IPS-18a (cell line): ENCODE measurements at regions not wholly inside any gene's neighbourhood (a gene's known extent, or its start where the extent isn't known, plus 50 kb on each side); places are given as distances from the start of the nearest gene placed in this dataset.
"Not testable (repeated sequence)": the region's sequence is repeated elsewhere in the genome, so short reads cannot be mapped to it uniquely, and the experiment has no call there.

Source experiments
- H3K27ac ChIP-seq: one replicate; pipeline ENCODE4 v1.5.1; 2013; ENCODE audit warnings: low read length
- H3K27me3 ChIP-seq: one replicate; pipeline ENCODE4 v1.6.1; 2013; ENCODE audit warnings: mild to moderate bottlenecking, low read length; ENCODE audit not compliant: control insufficient read depth, insufficient read depth
- H3K36me3 ChIP-seq: one replicate; pipeline ENCODE4 v1.6.1; 2013; ENCODE audit warnings: low read depth, low read length; ENCODE audit not compliant: control insufficient read depth
- H3K4me1 ChIP-seq: one replicate; pipeline ENCODE4 v1.6.1; 2013; ENCODE audit warnings: low read depth, low read length; ENCODE audit not compliant: control insufficient read depth
- H3K4me3 ChIP-seq: one replicate; pipeline ENCODE4 v1.5.1; 2013; ENCODE audit warnings: low read length
- H3K9ac ChIP-seq: one replicate; pipeline ENCODE4 v1.6.1; 2013; ENCODE audit warnings: mild to moderate bottlenecking, low read length, moderate library complexity
- H3K9me3 ChIP-seq: one replicate; pipeline ENCODE4 v1.6.1; 2013; ENCODE audit warnings: low read depth, low read length; ENCODE audit not compliant: control insufficient read depth

GRCh38 chr3:191566469-191566868 lies 105.5 kb downstream of the PYDC2 start:
- Histone ChIP-seq H3K27me3 (no peaks in the 10 kb centered on the region), H3K4me1 (no peaks in the 10 kb centered on the region), H3K9me3 (no peaks in the 10 kb centered on the region), H3K27ac (no peak overlapping the region), H3K36me3 (no peaks in the 10 kb centered on the region), H3K4me3 (no peak overlapping the region), H3K9ac (no peak overlapping the region)

GRCh38 chr3:191568206-191568605 lies 107.2 kb downstream of the PYDC2 start:
- no peak overlapping the region for H3K4me3 ChIP-seq

GRCh38 chr3:191592105-191592504 lies 131.1 kb downstream of the PYDC2 start:
- no peak overlapping the region for H3K9ac ChIP-seq
- H3K4me1 ChIP-seq = no peaks in the 10 kb centered on the region
- H3K27me3 ChIP-seq = no peaks in the 10 kb centered on the region
- H3K27ac ChIP-seq = no peak overlapping the region
- no peaks in the 10 kb centered on the region for H3K9me3 ChIP-seq
- no peak overlapping the region for H3K4me3 ChIP-seq
- H3K36me3 ChIP-seq = no peaks in the 10 kb centered on the region

More at GRCh38 chr3:191568206-191568605, 107.2 kb downstream of the PYDC2 start:
- no peaks in the 10 kb centered on the region for H3K36me3 ChIP-seq
- H3K27me3 ChIP-seq = no peaks in the 10 kb centered on the region
- no peaks in the 10 kb centered on the region for H3K4me1 ChIP-seq
- H3K27ac ChIP-seq = no peak overlapping the region
- H3K9ac ChIP-seq = no peak overlapping the region
- H3K9me3 ChIP-seq = no peaks in the 10 kb centered on the region

- Histone ChIP-seq H3K4me3 (no peak overlapping the region), H3K9ac (no peak overlapping the region), H3K36me3 (no peaks in the 10 kb centered on the region), H3K27ac (no peak overlapping the region), H3K4me1 (no peaks in the 10 kb centered on the region), H3K27me3 (no peaks in the 10 kb centered on the region), H3K9me3 (no peaks in the 10 kb centered on the region)
These were observed 132.5 kb downstream of the PYDC2 start for GRCh38 chr3:191593486-191593885.

GRCh38 chr3:191615511-191615910 lies 154.5 kb downstream of the PYDC2 start:
- H3K27ac ChIP-seq, H3K4me3 ChIP-seq, H3K4me1 ChIP-seq, H3K9ac ChIP-seq, H3K36me3 ChIP-seq, H3K27me3 ChIP-seq, H3K9me3 ChIP-seq: not testable (repeated sequence)

GRCh38 chr3:191624299-191624698 lies 163.3 kb downstream of the PYDC2 start:
- no peaks in the 10 kb centered on the region for H3K4me1 ChIP-seq
- no peaks in the 10 kb centered on the region for H3K36me3 ChIP-seq
- no peaks in the 10 kb centered on the region for H3K27me3 ChIP-seq

GRCh38 chr3:191627064-191627463 lies 166.1 kb downstream of the PYDC2 start:
- Histone ChIP-seq H3K27me3 (no peaks in the 10 kb centered on the region), H3K4me3 (no peak overlapping the region), H3K9ac (no peak overlapping the region), H3K36me3 (no peaks in the 10 kb centered on the region), H3K4me1 (no peaks in the 10 kb centered on the region), H3K9me3 (no peaks in the 10 kb centered on the region), H3K27ac (no peak overlapping the region)

More at GRCh38 chr3:191624299-191624698, 163.3 kb downstream of the PYDC2 start:
- Histone ChIP-seq H3K9me3 (no peaks in the 10 kb centered on the region), H3K27ac (no peak overlapping the region), H3K9ac (no peak overlapping the region), H3K4me3 (no peak overlapping the region)

GRCh38 chr3:191628571-191628970 lies 167.6 kb downstream of the PYDC2 start:
- H3K36me3 ChIP-seq = no peaks in the 10 kb centered on the region
- no peaks in the 10 kb centered on the region for H3K27me3 ChIP-seq

GRCh38 chr3:191631496-191631895 lies 170.5 kb downstream of the PYDC2 start:
- Histone ChIP-seq H3K36me3 (no peaks in the 10 kb centered on the region), H3K27me3 (no peaks in the 10 kb centered on the region), H3K4me1 (no peaks in the 10 kb centered on the region), H3K9ac (no peak overlapping the region), H3K4me3 (no peak overlapping the region), H3K27ac (no peak overlapping the region), H3K9me3 (no peaks in the 10 kb centered on the region)

More at GRCh38 chr3:191628571-191628970, 167.6 kb downstream of the PYDC2 start:
- no peak overlapping the region for H3K4me3 ChIP-seq
- no peaks in the 10 kb centered on the region for H3K9me3 ChIP-seq
- H3K9ac ChIP-seq = no peak overlapping the region
- no peak overlapping the region for H3K27ac ChIP-seq
- no peaks in the 10 kb centered on the region for H3K4me1 ChIP-seq

- Histone ChIP-seq H3K36me3 (no peaks in the 10 kb centered on the region), H3K4me1 (no peaks in the 10 kb centered on the region), H3K27ac (no peak overlapping the region), H3K4me3 (no peak overlapping the region), H3K9me3 (no peaks in the 10 kb centered on the region), H3K27me3 (no peaks in the 10 kb centered on the region), H3K9ac (no peak overlapping the region)
These were observed 173.9 kb downstream of the PYDC2 start for GRCh38 chr3:191634902-191635301.

GRCh38 chr3:191637611-191638010 lies 176.6 kb downstream of the PYDC2 start:
- no peaks in the 10 kb centered on the region for H3K4me1 ChIP-seq
- no peaks in the 10 kb centered on the region for H3K9me3 ChIP-seq
- no peak overlapping the region for H3K27ac ChIP-seq
- H3K4me3 ChIP-seq = no peak overlapping the region
- no peaks in the 10 kb centered on the region for H3K27me3 ChIP-seq
- no peak overlapping the region for H3K9ac ChIP-seq
- H3K36me3 ChIP-seq = no peaks in the 10 kb centered on the region

GRCh38 chr3:191641789-191642188 lies 180.8 kb downstream of the PYDC2 start:
- Histone ChIP-seq H3K4me1 (no peaks in the 10 kb centered on the region), H3K9ac (no peak overlapping the region), H3K9me3 (peaks cover 6% of the 10 kb centered on the region), H3K4me3 (no peak overlapping the region), H3K36me3 (no peaks in the 10 kb centered on the region), H3K27ac (no peak overlapping the region), H3K27me3 (no peaks in the 10 kb centered on the region)
